GM13977 (cell line): ENCODE measurements at regions not wholly inside any gene's neighbourhood (a gene's known extent, or its start where the extent isn't known, plus 50 kb on each side); places are given as distances from the start of the nearest gene placed in this dataset.

Source experiments
- DNase-seq: peaks from one replicate; pipeline ENCODE4 v3.0.0; 2012; ENCODE audit warnings: low spot score
- CTCF ChIP-seq: IDR thresholded peaks from 2 replicates; pipeline ENCODE4 v1.5.1; 2012; ENCODE audit warnings: mild to moderate bottlenecking, control low read depth; ENCODE audit not compliant: insufficient read depth; ENCODE audit errors: extremely low read depth, missing control alignments
- in situ Hi-C: fragments of 300-500 bp; cut with MboI; formaldehyde crosslinking; loops from one replicate; pipeline ENCODE4 v1.12.0; 2022; ENCODE audit warnings: low sequenced_read_pairs, low pct_unique_long_range_greater_than_20kb, mixed read lengths, inconsistent platforms; ENCODE audit not compliant: unreplicated experiment

DNA sequence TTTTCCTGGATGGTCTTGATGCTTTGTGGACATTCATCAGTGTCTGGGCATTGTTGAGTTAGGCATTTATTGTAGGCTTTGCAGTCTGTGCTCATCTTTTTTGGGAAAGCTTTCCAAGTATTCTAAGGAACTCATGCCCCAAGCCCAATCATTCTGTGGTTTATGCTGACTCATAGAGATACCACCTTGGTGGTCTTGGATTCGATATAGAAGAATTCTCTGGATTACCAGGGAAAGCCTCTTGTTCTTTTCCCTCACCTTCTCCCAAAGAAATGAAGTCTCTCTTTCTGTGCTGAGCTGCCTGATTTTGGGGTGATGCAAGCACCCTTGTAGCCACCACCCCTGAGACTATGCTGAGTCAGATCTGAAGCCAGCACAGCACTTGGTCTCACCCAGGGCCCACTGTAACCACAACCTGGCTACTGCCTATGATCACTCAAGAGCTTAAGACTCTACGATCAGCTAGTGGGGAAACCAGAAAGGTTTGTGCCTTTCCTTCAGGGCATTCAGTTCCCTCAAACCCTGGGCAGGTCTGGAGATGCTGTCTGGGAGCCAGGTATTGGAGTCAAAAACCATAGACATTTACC is 422.6 kb downstream of the NUF2 start:
- no peak for TF ChIP-seq CTCF
- DNase-seq = no peak
- in situ Hi-C loops = no loop called here

GRCh38 chr1:163745204-163745603 is 423.4 kb downstream of the NUF2 start:
- no peak for TF ChIP-seq CTCF
- no peak for DNase-seq
- in situ Hi-C loops = no loop called here

DNA sequence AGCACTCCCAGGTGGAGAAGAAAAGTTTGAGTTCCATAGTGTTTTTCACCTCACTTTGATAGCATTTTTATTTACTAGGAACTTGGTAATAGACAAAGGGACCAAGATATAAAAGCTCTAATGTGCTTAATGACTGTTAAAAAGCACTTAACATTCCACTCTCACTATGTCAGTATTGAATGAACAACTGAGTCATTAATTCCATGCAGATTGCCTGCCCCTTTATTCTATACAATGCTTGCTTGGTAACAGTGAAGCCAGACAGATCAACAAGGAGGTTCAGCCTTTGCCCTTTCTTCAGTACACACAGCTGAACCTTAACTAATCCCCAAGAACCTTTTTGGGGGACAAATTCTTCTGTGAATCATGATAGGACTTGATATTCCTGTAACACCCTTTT is 425.5 kb downstream of the NUF2 start:
- in situ Hi-C loops = no loop called here
- no peak for TF ChIP-seq CTCF
- no peak for DNase-seq

GRCh38 chr1:163747855-163748254 is 426.1 kb downstream of the NUF2 start:
- in situ Hi-C loops = no loop called here
- no peak for DNase-seq
- no peak for TF ChIP-seq CTCF

GRCh38 chr1:163758977-163759670 is 437.4 kb downstream of the NUF2 start:
- no peak for DNase-seq
- no peak for TF ChIP-seq CTCF
- in situ Hi-C loops = no loop called here

GRCh38 chr1:163761898-163762297 is 440.1 kb downstream of the NUF2 start:
- no peak for DNase-seq
- in situ Hi-C loops = no loop called here
- no peak for TF ChIP-seq CTCF
